ENCODE measurements at regions not wholly inside any gene's neighbourhood (a gene's known extent, or its start where the extent isn't known, plus 50 kb on each side); places are given as distances from the start of the nearest gene placed in this dataset.

DNA sequence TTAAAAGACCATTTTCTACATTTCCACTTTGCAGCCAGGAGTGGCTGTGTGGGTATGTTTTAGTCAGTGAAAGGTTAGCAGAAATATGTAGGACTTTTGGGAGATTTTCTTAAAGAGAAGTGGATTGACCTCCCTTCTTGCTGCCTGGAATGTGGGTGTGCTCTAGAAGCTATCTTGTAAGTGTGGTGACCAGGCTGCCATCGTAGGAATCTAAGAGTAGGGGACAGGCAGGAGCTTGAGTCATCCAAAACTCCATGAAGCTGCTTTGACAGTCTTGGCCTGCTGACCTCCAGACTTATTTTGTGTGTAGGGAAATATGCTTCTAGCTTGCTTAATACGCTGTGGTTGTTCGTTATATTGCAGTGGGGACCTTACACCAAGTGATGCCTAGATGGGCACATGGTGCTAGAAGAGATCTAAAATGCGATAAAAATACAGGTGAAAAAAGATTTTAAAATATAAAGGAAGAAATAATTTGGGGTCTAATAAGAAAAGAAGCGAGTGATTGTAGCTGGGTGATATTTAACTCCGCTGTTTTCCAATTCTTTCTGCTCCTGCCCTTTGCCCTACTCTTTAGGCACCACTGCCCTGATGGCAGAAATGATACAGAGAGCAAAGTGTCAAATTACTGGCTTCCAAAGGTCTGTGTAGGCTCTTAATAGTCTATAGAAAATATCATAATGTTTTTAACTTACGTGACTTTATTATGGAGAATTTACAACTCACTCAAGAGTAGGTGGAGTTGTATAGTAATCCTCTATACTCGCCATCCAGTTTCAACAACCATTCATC lies 298.2 kb upstream of the ZNF608 start:
- Histone ChIP-seq H3K36me3 (ENCODE audit: control insufficient read depth, low read depth, low read length) (no peaks in the 10 kb centered on the region), H3K9me3 (ENCODE audit: control insufficient read depth, low read depth, low read length) (no peaks in the 10 kb centered on the region), H3K4me1 (ENCODE audit: control insufficient read depth, low read depth, low read length) (peaks cover 31% of the 10 kb centered on the region), H3K27ac (ENCODE audit: low read length) (no peak overlapping the region), H3K9ac (ENCODE audit: low read length) (no peak overlapping the region), H3K27me3 (ENCODE audit: control insufficient read depth, insufficient read depth, low read length) (no peaks in the 10 kb centered on the region), H3K4me3 (ENCODE audit: low read length) (no peak overlapping the region)

DNA sequence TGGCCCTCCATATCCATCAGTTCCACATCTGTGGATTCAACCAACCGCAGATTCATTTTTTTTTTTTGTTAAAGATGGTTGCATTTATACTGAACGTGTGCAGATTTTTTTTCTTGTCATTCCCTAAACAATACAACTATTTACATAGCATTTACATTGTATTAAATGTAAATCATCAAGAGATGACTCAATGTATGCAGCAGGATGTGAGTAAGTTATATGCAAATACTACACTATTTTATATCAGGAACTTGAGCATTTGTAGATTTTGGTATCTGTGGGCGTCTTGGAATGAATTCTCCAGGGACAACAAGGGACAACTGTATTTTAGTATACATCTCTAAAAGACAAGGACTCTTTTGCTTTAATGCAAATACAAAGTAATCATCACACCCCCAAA lies 299.2 kb upstream of the ZNF608 start:
- Histone ChIP-seq H3K27me3 (ENCODE audit: control insufficient read depth, insufficient read depth, low read length) (no peaks in the 10 kb centered on the region), H3K9ac (ENCODE audit: low read length) (no peak overlapping the region), H3K27ac (ENCODE audit: low read length) (no peak overlapping the region), H3K9me3 (ENCODE audit: control insufficient read depth, low read depth, low read length) (no peaks in the 10 kb centered on the region), H3K4me3 (ENCODE audit: low read length) (no peak overlapping the region), H3K36me3 (ENCODE audit: control insufficient read depth, low read depth, low read length) (no peaks in the 10 kb centered on the region), H3K4me1 (ENCODE audit: control insufficient read depth, low read depth, low read length) (peaks cover 31% of the 10 kb centered on the region)

DNA sequence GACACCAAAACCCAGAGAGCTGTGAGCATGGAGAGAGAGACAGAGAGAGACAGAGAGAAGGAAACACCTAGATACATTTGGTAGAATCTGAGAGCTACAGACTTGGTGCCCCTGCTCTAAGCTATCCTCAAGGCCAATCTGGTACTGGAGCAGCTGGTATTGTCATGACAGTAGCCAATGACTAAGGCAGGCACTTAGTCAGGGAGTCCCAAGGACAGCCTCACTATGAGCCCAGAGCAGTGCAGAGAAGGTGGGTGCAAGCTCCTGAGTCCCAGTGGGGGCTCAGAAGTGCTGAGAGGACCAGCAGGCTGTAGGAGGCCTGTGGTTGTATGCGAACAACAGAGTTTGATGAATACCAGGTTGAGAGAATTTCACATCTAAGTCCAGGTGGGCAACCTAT lies 300.4 kb upstream of the ZNF608 start:
- Histone ChIP-seq H3K4me1 (ENCODE audit: control insufficient read depth, low read depth, low read length) (peaks cover 21% of the 10 kb centered on the region), H3K9me3 (ENCODE audit: control insufficient read depth, low read depth, low read length) (no peaks in the 10 kb centered on the region), H3K27ac (ENCODE audit: low read length) (no peak overlapping the region), H3K36me3 (ENCODE audit: control insufficient read depth, low read depth, low read length) (no peaks in the 10 kb centered on the region), H3K27me3 (ENCODE audit: control insufficient read depth, insufficient read depth, low read length) (no peaks in the 10 kb centered on the region), H3K9ac (ENCODE audit: low read length) (no peak overlapping the region), H3K4me3 (ENCODE audit: low read length) (no peak overlapping the region)

DNA sequence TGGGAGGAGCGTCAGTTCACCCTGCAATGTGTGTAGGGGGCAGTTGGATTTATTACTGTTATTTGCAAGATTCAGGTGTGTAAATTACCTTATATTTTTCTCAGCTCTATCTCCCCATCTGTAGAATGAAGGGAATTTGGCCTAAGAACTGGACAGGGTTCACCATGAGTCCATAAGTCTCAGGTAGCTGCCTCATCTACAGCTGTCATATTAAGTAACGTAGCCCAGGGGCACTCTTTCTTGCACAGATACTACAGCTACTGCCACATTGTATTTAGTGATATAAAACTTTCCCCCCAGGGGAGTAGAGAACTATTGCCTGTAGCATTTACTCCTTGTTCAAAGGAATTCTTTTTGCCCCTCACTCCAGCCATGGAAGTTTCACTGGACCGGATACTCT lies 301.4 kb upstream of the ZNF608 start:
- no peaks in the 10 kb centered on the region for H3K27me3 ChIP-seq (ENCODE audit: control insufficient read depth, insufficient read depth, low read length)
- H3K36me3 ChIP-seq (ENCODE audit: control insufficient read depth, low read depth, low read length) = no peaks in the 10 kb centered on the region
- H3K27ac ChIP-seq (ENCODE audit: low read length) = no peak overlapping the region
- no peak overlapping the region for H3K4me3 ChIP-seq (ENCODE audit: low read length)
- peaks cover 16% of the 10 kb centered on the region for H3K4me1 ChIP-seq (ENCODE audit: control insufficient read depth, low read depth, low read length)
- H3K9me3 ChIP-seq (ENCODE audit: control insufficient read depth, low read depth, low read length) = no peaks in the 10 kb centered on the region
- H3K9ac ChIP-seq (ENCODE audit: low read length) = no peak overlapping the region

DNA sequence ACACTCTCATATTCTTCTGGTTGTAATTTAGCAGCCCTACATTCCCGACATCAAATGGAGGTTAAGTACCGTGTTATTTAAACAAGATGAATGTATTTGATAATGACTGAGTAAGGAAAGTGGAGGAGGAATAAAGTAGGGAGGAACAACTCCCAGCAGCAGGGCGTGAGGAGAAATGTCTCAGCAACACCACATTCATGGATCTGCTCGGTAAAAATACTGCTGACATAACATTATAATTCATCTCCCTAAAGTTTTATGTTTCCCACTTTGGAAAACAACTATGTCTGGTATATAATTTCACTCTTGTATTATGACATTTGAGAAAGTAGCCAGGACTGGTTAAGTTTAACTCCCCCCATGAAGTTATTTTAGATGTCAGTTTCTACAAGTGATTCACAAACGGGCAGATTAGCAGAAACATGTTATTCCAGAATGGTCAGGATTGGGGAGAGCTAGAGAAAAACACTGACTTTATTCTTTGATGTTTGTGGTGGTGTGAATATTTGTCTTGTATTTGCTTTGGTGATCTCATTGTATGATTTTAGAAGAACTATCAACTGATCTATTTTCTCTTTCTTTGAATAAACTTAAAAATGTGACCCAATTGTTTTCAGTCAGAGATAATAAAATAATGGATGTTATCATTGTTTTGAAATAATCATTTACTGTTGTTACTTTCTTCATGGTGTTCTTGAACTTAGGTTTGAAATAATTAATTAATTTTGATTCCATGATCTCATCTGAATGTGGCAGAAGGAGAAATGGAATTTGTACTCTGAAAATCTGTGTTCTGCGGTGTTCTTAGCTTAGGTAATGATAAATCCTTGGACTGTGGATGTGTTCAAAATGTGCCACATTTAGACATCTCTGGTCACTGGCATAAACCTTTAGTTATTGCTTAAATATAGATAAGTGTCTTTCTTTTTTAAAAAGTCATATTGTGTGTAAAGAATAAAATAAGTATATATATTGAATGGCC lies 303.6 kb upstream of the ZNF608 start:
- Histone ChIP-seq H3K36me3 (ENCODE audit: control insufficient read depth, low read depth, low read length) (no peaks in the 10 kb centered on the region), H3K9me3 (ENCODE audit: control insufficient read depth, low read depth, low read length) (no peaks in the 10 kb centered on the region), H3K4me3 (ENCODE audit: low read length) (no peak overlapping the region), H3K4me1 (ENCODE audit: control insufficient read depth, low read depth, low read length) (peaks cover 26% of the 10 kb centered on the region), H3K27ac (ENCODE audit: low read length) (no peak overlapping the region), H3K9ac (ENCODE audit: low read length) (no peak overlapping the region), H3K27me3 (ENCODE audit: control insufficient read depth, insufficient read depth, low read length) (no peaks in the 10 kb centered on the region)

DNA sequence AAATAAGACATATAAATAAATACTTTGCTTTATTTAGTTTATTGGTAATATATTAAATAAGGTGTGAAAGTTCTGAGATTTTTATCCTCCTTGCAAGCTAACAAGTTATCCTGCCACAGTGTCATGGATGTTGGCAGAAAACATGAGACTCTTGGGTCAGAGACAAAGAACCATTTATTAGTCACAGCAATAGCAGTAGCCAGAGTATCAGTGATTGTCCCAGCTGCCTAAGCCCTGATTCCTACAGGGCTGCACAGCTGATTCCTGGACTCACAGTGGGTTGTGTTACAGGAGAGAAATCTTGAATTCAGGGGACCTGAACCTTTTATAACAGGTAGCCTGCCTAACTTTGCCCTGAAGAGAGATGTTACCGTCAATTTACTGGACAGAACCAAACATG lies 304.5 kb upstream of the ZNF608 start:
- H3K27ac ChIP-seq (ENCODE audit: low read length) = no peak overlapping the region
- H3K4me1 ChIP-seq (ENCODE audit: control insufficient read depth, low read depth, low read length) = peaks cover 25% of the 10 kb centered on the region
- H3K9me3 ChIP-seq (ENCODE audit: control insufficient read depth, low read depth, low read length) = no peaks in the 10 kb centered on the region
- H3K27me3 ChIP-seq (ENCODE audit: control insufficient read depth, insufficient read depth, low read length) = no peaks in the 10 kb centered on the region
- no peaks in the 10 kb centered on the region for H3K36me3 ChIP-seq (ENCODE audit: control insufficient read depth, low read depth, low read length)
- H3K9ac ChIP-seq (ENCODE audit: low read length) = no peak overlapping the region
- H3K4me3 ChIP-seq (ENCODE audit: low read length) = no peak overlapping the region

DNA sequence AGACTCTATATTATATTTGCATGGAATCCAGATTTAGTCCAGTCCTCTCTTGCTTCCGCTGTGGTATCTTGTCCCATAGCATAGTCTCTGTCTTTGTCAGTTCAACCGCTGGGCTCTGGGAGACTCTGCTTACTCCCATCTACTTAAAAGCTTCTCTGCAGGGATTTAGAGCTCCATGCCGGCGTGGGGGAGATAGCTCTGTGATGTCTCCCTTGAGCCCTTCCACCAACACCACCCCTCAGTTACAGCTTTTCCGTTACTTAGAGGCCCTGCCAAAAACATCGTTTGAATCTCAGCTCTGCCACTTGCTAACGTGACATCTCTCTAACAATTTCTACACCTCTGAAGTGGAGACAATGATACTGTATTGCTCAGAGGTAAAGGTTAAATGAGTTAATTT lies 306.1 kb upstream of the ZNF608 start:
- no peak overlapping the region for H3K4me3 ChIP-seq (ENCODE audit: low read length)
- no peak overlapping the region for H3K9ac ChIP-seq (ENCODE audit: low read length)
- H3K27me3 ChIP-seq (ENCODE audit: control insufficient read depth, insufficient read depth, low read length) = no peaks in the 10 kb centered on the region
- no peak overlapping the region for H3K27ac ChIP-seq (ENCODE audit: low read length)
- H3K4me1 ChIP-seq (ENCODE audit: control insufficient read depth, low read depth, low read length) = peaks cover 42% of the 10 kb centered on the region
- H3K36me3 ChIP-seq (ENCODE audit: control insufficient read depth, low read depth, low read length) = no peaks in the 10 kb centered on the region
- no peaks in the 10 kb centered on the region for H3K9me3 ChIP-seq (ENCODE audit: control insufficient read depth, low read depth, low read length)

DNA sequence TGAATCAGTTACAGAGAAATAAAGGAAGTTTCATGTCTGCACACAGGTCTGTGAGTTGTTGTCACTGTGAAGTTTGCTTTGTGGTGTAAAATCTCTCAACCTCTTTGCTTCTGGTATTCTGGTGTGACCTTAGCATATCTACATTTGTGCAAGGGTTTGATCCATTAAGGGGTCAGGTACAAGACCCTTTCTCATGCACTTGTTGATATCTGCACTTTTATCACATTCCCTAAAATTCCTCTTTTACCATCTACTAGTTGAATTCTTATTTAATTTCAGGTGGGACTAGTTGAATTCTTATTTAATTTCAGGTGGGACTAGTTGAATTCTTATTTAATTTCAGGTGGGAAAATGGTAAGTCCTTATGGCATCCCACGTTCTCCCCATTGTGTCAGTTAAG lies 306.7 kb upstream of the ZNF608 start:
- Histone ChIP-seq H3K36me3 (ENCODE audit: control insufficient read depth, low read depth, low read length) (no peaks in the 10 kb centered on the region), H3K4me3 (ENCODE audit: low read length) (no peak overlapping the region), H3K4me1 (ENCODE audit: control insufficient read depth, low read depth, low read length) (peaks cover 48% of the 10 kb centered on the region), H3K27ac (ENCODE audit: low read length) (no peak overlapping the region), H3K9ac (ENCODE audit: low read length) (no peak overlapping the region), H3K27me3 (ENCODE audit: control insufficient read depth, insufficient read depth, low read length) (no peaks in the 10 kb centered on the region), H3K9me3 (ENCODE audit: control insufficient read depth, low read depth, low read length) (no peaks in the 10 kb centered on the region)

DNA sequence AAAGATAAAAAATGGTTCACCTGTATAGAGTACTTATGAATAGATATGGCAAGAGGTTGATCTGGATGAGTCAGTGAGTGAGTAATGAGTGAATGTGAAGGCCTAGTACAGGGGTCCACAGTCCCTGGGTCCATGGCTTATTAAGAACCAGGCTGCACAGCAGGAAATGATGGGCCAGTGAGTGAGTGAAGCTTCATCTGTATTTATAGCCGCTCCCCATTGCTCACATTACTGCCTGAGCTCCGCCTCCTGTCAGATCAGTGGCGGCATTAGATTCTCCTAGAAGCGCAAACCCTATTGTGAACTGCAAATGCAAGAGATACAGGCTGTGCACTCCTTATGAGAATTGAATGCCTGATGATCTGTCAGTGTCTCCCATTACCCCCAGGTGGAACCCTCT lies 307.7 kb upstream of the ZNF608 start:
- no peaks in the 10 kb centered on the region for H3K27me3 ChIP-seq (ENCODE audit: control insufficient read depth, insufficient read depth, low read length)
- no peak overlapping the region for H3K4me3 ChIP-seq (ENCODE audit: low read length)
- no peaks in the 10 kb centered on the region for H3K36me3 ChIP-seq (ENCODE audit: control insufficient read depth, low read depth, low read length)
- H3K4me1 ChIP-seq (ENCODE audit: control insufficient read depth, low read depth, low read length) = peaks cover 58% of the 10 kb centered on the region
- H3K9ac ChIP-seq (ENCODE audit: low read length) = no peak overlapping the region
- H3K9me3 ChIP-seq (ENCODE audit: control insufficient read depth, low read depth, low read length) = no peaks in the 10 kb centered on the region
- H3K27ac ChIP-seq (ENCODE audit: low read length) = no peak overlapping the region

DNA sequence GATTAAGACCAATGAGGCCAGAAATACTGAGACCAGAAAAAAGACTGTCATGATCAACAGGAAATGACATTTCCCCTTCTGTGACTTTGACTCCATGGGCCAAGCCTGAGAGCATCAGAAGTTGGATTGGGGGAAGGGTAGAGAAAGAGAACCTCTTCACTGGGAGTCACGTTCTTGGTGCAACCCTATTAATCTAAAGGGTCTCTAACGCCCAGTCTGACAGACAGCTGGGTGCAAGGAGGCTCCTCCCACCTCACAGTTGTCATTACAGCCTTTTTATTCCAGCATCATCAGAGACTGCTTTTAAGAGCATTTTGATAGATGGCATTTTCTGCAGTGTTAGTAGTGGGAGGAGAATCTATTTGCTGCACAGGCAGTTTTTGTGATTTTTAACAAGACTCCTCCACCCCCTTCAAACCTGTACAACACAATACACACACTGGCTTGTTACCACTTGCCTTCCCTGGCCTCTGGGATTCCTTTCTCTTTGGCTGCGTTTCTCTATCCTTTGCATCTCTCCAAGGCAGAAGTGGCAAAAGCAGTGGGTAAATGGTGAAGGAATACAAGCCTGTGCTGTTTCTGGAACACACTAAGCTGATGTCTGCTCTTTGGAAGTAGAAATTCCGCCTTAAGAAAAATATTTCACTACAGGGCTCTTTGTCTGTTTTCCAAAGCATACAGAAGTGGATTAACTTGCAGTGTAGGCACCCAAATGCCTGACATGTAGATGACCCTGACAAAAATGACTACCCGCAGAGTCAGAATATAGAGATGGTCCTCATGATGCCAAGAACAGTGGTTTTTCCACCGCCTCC lies 310.4 kb upstream of the ZNF608 start:
- no peaks in the 10 kb centered on the region for H3K36me3 ChIP-seq (ENCODE audit: control insufficient read depth, low read depth, low read length)
- no peaks in the 10 kb centered on the region for H3K9me3 ChIP-seq (ENCODE audit: control insufficient read depth, low read depth, low read length)
- H3K4me3 ChIP-seq (ENCODE audit: low read length) = no peak overlapping the region
- H3K4me1 ChIP-seq (ENCODE audit: control insufficient read depth, low read depth, low read length) = peaks cover 67% of the 10 kb centered on the region
- no peak overlapping the region for H3K27ac ChIP-seq (ENCODE audit: low read length)
- H3K27me3 ChIP-seq (ENCODE audit: control insufficient read depth, insufficient read depth, low read length) = no peaks in the 10 kb centered on the region
- no peak overlapping the region for H3K9ac ChIP-seq (ENCODE audit: low read length)

Data from iPS-18a (cell line).